ENCODE measurements at regions not wholly inside any gene's neighbourhood (a gene's known extent, or its start where the extent isn't known, plus 50 kb on each side); places are given as distances from the start of the nearest gene placed in this dataset.

DNA sequence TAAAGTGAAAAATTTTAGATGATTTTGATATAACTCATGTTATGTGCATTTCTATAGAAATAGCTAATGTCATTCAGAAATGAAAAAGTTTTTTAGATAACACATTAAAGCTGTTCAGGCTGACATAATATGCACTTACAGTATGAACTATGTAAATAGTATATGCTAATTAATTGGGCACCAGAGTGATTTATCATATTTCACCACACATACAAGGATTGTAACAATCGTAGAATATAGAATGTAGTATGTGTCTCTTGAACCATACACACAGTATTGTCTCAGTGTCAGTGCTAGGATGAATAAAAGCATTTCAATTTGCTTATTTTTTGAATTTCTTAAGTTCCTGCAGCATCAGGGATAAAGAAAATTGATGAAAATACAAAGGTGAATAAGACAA is 710.0 kb downstream of the OTOL1 start:
- intact Hi-C loops (cut with DNase I; ENCODE audit: low total_unique reads): no loop called here
- 74 to 88% (median 76%) methylated on average over 1 of the region's 1 CpG for WGBS, 5 donors

DNA sequence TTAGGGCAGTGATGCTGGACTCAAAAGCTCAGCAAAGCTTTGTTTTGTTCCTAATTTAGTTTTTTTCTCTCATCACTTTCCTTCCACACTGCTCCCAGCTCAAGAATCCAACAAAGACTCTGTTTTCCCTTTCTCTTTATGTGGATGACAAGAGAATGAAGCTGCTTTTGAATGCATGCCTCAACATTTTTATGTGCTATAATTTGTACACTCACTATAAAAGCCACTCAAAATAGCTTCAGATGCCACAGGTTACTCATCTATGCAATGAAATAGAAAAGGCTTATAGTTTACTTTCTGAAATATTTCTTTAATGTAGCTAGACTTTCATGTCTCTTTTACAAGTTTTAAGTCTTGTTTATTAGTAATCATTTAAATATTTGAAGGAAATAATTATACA is 714.9 kb downstream of the OTOL1 start:
- Histone ChIP-seq H3K9me3 (no peaks in the 10 kb centered on the region), H3K27me3 (no peaks in the 10 kb centered on the region)

More for the DNA sequence above, 710.0 kb downstream of the OTOL1 start:
- no peaks in the 10 kb centered on the region for H3K9me3 ChIP-seq
- no peak for DNase-seq
- H3K27ac ChIP-seq: no peak overlapping the region
- no peak overlapping the region for H3K4me3 ChIP-seq
- no peaks in the 10 kb centered on the region for H3K4me1 ChIP-seq
- H3K27me3 ChIP-seq: no peaks in the 10 kb centered on the region
- TF ChIP-seq POLR2AphosphoS5 (IDR thresholded peaks at IDR 0.05): no peak
- TF ChIP-seq EP300 (IDR thresholded peaks at IDR 0.05): no peak
- TF ChIP-seq POLR2A (IDR thresholded peaks at IDR 0.05): no peak
- TF ChIP-seq, protein P1, sequence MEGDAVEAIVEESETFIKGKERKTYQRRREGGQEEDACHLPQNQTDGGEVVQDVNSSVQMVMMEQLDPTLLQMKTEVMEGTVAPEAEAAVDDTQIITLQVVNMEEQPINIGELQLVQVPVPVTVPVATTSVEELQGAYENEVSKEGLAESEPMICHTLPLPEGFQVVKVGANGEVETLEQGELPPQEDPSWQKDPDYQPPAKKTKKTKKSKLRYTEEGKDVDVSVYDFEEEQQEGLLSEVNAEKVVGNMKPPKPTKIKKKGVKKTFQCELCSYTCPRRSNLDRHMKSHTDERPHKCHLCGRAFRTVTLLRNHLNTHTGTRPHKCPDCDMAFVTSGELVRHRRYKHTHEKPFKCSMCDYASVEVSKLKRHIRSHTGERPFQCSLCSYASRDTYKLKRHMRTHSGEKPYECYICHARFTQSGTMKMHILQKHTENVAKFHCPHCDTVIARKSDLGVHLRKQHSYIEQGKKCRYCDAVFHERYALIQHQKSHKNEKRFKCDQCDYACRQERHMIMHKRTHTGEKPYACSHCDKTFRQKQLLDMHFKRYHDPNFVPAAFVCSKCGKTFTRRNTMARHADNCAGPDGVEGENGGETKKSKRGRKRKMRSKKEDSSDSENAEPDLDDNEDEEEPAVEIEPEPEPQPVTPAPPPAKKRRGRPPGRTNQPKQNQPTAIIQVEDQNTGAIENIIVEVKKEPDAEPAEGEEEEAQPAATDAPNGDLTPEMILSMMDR (IDR thresholded peaks at IDR 0.05): no peak
- H3K36me3 ChIP-seq: no peaks in the 10 kb centered on the region

DNA sequence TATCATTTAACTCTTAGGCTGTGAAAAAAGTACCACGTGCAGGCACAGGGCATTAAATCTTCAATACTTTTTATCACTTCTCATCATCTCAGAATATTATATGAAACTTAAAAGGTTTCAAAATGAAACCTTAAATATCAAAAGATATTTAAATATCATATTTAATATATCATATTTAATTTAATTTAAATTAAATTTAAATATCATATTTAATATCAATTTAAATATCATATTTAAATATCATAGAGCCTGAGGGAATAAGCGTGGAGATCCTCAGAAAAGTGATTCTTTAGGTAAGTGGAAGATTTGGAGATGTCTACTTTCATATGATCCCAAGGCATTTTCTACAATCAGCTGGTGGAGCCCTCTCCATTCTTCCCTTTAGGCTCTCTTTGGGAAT is 716.6 kb downstream of the OTOL1 start:
- 66 to 81% (median 70%) methylated on average over 2 of the region's 2 CpGs for WGBS, 5 donors
- no peaks in the 10 kb centered on the region for H3K9me3 ChIP-seq
- H3K27ac ChIP-seq: no peak overlapping the region
- no peaks in the 10 kb centered on the region for H3K36me3 ChIP-seq
- H3K4me1 ChIP-seq: peaks cover 0 to 10% (median 2%) of the 10 kb centered on the region in 4 donors
- H3K27me3 ChIP-seq: no peaks in the 10 kb centered on the region
- no peak for DNase-seq
- intact Hi-C loops (cut with DNase I; ENCODE audit: low total_unique reads): no loop called here
- H3K4me3 ChIP-seq: no peak overlapping the region
- TF ChIP-seq POLR2A (IDR thresholded peaks at IDR 0.05) (no peak), POLR2AphosphoS5 (IDR thresholded peaks at IDR 0.05) (no peak), EP300 (IDR thresholded peaks at IDR 0.05) (no peak)
- TF ChIP-seq, protein P1 (IDR thresholded peaks at IDR 0.05): no peak

More for the DNA sequence above, 714.9 kb downstream of the OTOL1 start:
- no peak for DNase-seq
- H3K27ac ChIP-seq: no peak overlapping the region
- TF ChIP-seq, protein P1 (IDR thresholded peaks at IDR 0.05): no peak
- TF ChIP-seq POLR2A (IDR thresholded peaks at IDR 0.05) (no peak), EP300 (IDR thresholded peaks at IDR 0.05) (no peak), POLR2AphosphoS5 (IDR thresholded peaks at IDR 0.05) (no peak)
- no peaks in the 10 kb centered on the region for H3K36me3 ChIP-seq
- intact Hi-C loops (cut with DNase I; ENCODE audit: low total_unique reads): no loop called here
- no peak overlapping the region for H3K4me3 ChIP-seq
- no peaks in the 10 kb centered on the region for H3K4me1 ChIP-seq

DNA sequence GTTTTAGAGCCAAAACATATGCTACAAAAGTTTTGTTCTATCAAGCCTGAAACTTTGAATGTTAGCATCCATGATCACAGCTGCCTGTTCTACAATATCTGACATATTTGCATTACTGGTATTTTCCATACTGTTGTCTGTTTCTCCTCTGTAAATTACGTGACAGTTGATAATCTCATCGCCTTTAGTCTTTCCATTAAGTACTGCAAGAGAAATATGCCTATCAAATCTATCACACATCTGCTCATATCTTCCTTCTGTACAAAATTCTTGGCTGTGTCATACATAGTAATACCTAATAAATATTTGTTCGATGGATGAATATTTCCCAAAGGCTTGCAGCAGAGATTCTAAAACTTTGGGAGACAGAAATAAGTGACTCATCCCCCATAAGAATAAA is 717.3 kb downstream of the OTOL1 start:
- DNase-seq: peak in 1 of 2 donors; percentile 13
- Histone ChIP-seq H3K36me3 (no peaks in the 10 kb centered on the region), H3K4me1 (peaks cover 0 to 10% (median 2%) of the 10 kb centered on the region in 4 donors), H3K4me3 (no peak overlapping the region), H3K27me3 (no peaks in the 10 kb centered on the region), H3K9me3 (no peaks in the 10 kb centered on the region), H3K27ac (no peak overlapping the region)
- intact Hi-C loops (cut with DNase I; ENCODE audit: low total_unique reads): no loop called here
- TF ChIP-seq, protein P1 (IDR thresholded peaks at IDR 0.05): no peak
- WGBS, 5 donors: 69 to 80% (median 79%) methylated on average over 3 of the region's 3 CpGs
